Erythroblast (primary cell): ENCODE measurements at regions not wholly inside any gene's neighbourhood (a gene's known extent, or its start where the extent isn't known, plus 50 kb on each side); places are given as distances from the start of the nearest gene placed in this dataset.

Source experiments
- GATA1 ChIP-seq: IDR thresholded peaks from 2 replicates; pipeline ENCODE4 v1.6.1; 2011; ENCODE audit warnings: low read depth, mild to moderate bottlenecking, control low read depth, low read length, moderate library complexity
- POLR2A ChIP-seq: IDR thresholded peaks from 2 replicates; pipeline ENCODE4 v1.6.1; 2011; ENCODE audit warnings: mild to moderate bottlenecking, low read length

DNA sequence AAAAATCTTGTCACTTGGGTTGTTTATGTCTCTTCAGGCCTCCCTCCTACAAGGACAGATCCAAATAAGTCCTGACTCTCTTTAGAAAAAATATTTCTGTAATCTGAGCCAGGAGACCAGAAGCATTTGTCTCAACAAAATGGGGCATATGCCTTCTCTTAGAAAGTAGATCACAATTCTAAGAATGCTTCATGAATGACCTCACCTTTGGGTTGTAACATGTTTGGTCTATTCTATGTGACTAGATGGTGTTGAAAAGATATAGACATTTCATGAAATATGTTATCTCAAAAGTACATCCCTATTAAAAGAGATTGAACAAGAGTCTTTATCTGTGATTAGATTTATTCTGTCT, 159.0 kb upstream of the SETBP1 start:
- no peak for TF ChIP-seq POLR2A
- no peak for TF ChIP-seq GATA1
